H1 (cell line): ENCODE measurements at regions not wholly inside any gene's neighbourhood (a gene's known extent, or its start where the extent isn't known, plus 50 kb on each side); places are given as distances from the start of the nearest gene placed in this dataset.
A peak's percentile ranks its signal among the peaks of the same experiment; 100 is the strongest.

Source experiments
- CTCF ChIA-PET: fragments of 300-600 bp; sonication (Branson Sonifier 250); formaldehyde crosslinking; loops from one replicate; lab custom pipeline; 2021; ENCODE audit not compliant: partially characterized antibody; lab: Charles Lee
- POLR2A ChIA-PET: fragments of 300-600 bp; sonication (Branson Sonifier 250); formaldehyde crosslinking; loops from one replicate; lab custom pipeline; 2021; ENCODE audit warnings: inconsistent platforms; ENCODE audit not compliant: partially characterized antibody; lab: Charles Lee
- DNase-seq, 2 experiments: peaks; one replicate each; pipeline versions ENCODE4 v3.0.0 to v3.0.0-alpha.2; 2010 to 2022; ENCODE audit warnings: low spot score in 2 of 2, low read depth in 1 of 2, mixed read lengths in 1 of 2
- FAIRE-seq: peaks from 2 replicates; lab custom pipeline; 2011; peaks lifted over from hg19 to GRCh38; lab: Jason Lieb, UNC
- H2AFZ ChIP-seq: 2 replicates; pipeline ENCODE4 v1.8.1; 2012; ENCODE audit warnings: low read length, inconsistent platforms
- H2AK5ac ChIP-seq: 2 replicates; pipeline ENCODE4 v1.6.1; 2013; ENCODE audit warnings: low read depth, low read length
- H2BK120ac ChIP-seq: replicated peaks from 2 replicates; pipeline ENCODE3; 2013; ENCODE audit warnings: low read depth, low read length, inconsistent platforms
- H2BK12ac ChIP-seq: 2 replicates; pipeline ENCODE4 v1.6.1; 2013; ENCODE audit warnings: low read depth, low read length
- H2BK15ac ChIP-seq: 2 replicates; pipeline ENCODE4 v1.6.1; 2013; ENCODE audit warnings: low read length
- H2BK20ac ChIP-seq: 2 replicates; pipeline ENCODE4 v1.6.1; 2013; ENCODE audit warnings: low read length
- H2BK5ac ChIP-seq: 2 replicates; pipeline ENCODE4 v1.6.1; 2013; ENCODE audit warnings: low read depth, low read length
- H3K14ac ChIP-seq: 2 replicates; pipeline ENCODE4 v1.6.1; 2013; ENCODE audit warnings: inconsistent platforms; ENCODE audit not compliant: insufficient read length
- H3K18ac ChIP-seq: 2 replicates; pipeline ENCODE4 v1.6.1; 2013; ENCODE audit warnings: low read length; ENCODE audit errors: extremely low read depth
- H3K23ac ChIP-seq: 2 replicates; pipeline ENCODE4 v1.6.1; 2013; ENCODE audit warnings: inconsistent platforms; ENCODE audit not compliant: insufficient read length
- H3K23me2 ChIP-seq: 2 replicates; pipeline ENCODE4 v1.6.1; 2013; ENCODE audit warnings: low read depth, low read length
- H3K27ac ChIP-seq: 2 replicates; pipeline ENCODE4 v1.6.1; 2011; ENCODE audit warnings: low read depth, low read length, inconsistent platforms
- H3K27me3 ChIP-seq, 4 experiments: replicated peaks in 1 of 4; 1 replicate in 1 of 4; 2 replicates in 3 of 4; pipeline versions ENCODE4 v1.6.1 to v1.8.1; 2011 to 2013; ENCODE audit warnings: low read length in 3 of 4, mild to moderate bottlenecking in 3 of 4, inconsistent platforms in 2 of 4, mixed read lengths in 2 of 4, moderate library complexity in 1 of 4; ENCODE audit not compliant: control insufficient read depth in 3 of 4, insufficient read depth in 3 of 4; ENCODE audit errors: extremely low read depth in 1 of 4
- H3K36me3 ChIP-seq, 4 experiments: 2 replicates each; pipeline versions ENCODE4 v1.6.1 to v1.8.1; 2011 to 2013; ENCODE audit warnings: mild to moderate bottlenecking in 4 of 4, low read length in 3 of 4, moderate library complexity in 2 of 4, control low read depth in 1 of 4, inconsistent platforms in 1 of 4; ENCODE audit not compliant: insufficient read depth in 4 of 4, control insufficient read depth in 2 of 4
- H3K4ac ChIP-seq: replicated peaks from 2 replicates; pipeline ENCODE3; 2013; ENCODE audit warnings: low read length, low read depth, mixed read lengths, inconsistent platforms; ENCODE audit not compliant: insufficient read length
- H3K4me1 ChIP-seq, 4 experiments: replicated peaks in 1 of 4; 1 replicate in 1 of 4; 2 replicates in 3 of 4; pipeline versions ENCODE4 v1.6.1 to v1.8.1; 2011 to 2013; ENCODE audit warnings: low read length in 3 of 4, inconsistent platforms in 2 of 4, mixed read lengths in 1 of 4; ENCODE audit not compliant: insufficient read depth in 4 of 4, control insufficient read depth in 3 of 4
- H3K4me2 ChIP-seq, 2 experiments: 2 replicates each; pipeline versions ENCODE4 v1.6.1 to v1.8.1; 2011 to 2013; ENCODE audit warnings: low read depth in 2 of 2, low read length in 2 of 2, control low read depth in 1 of 2, inconsistent platforms in 1 of 2, mild to moderate bottlenecking in 1 of 2; ENCODE audit not compliant: insufficient read depth in 1 of 2
- H3K4me3 ChIP-seq, 4 experiments: fragments of 200-600, 300-600 bp in 1 of 4; sonication (generic), shearing (Covaris generic), sonication (Bioruptor Twin) in 1 of 4; 2 replicates each; pipeline versions ENCODE4 v1.5.1 to v1.8.1; 2011 to 2016; ENCODE audit warnings: low read length in 4 of 4, low read depth in 3 of 4, control low read depth in 2 of 4, inconsistent platforms in 2 of 4, mild to moderate bottlenecking in 2 of 4, mixed read lengths in 1 of 4, moderate library complexity in 1 of 4; ENCODE audit not compliant: insufficient read depth in 2 of 4; ENCODE audit errors: extremely low read depth in 1 of 4
- H3K56ac ChIP-seq: replicated peaks from 2 replicates; pipeline ENCODE3; 2013; ENCODE audit warnings: low read depth, mild to moderate bottlenecking, mixed read lengths, low read length, inconsistent platforms; ENCODE audit not compliant: insufficient read length
- H3K79me1 ChIP-seq: 2 replicates; pipeline ENCODE4 v1.6.1; 2013; ENCODE audit warnings: low read depth, low read length, control low read depth
- H3K79me2 ChIP-seq, 2 experiments: 2 replicates each; pipeline versions ENCODE4 v1.6.1 to v1.8.1; 2012 to 2013; ENCODE audit warnings: low read length in 2 of 2, mild to moderate bottlenecking in 2 of 2, inconsistent platforms in 1 of 2; ENCODE audit not compliant: insufficient read depth in 2 of 2, control insufficient read depth in 1 of 2
- H3K9ac ChIP-seq, 4 experiments: replicated peaks in 1 of 4; 1 replicate in 1 of 4; 2 replicates in 3 of 4; pipeline versions ENCODE4 v1.6.1 to v1.8.1; 2011 to 2013; ENCODE audit warnings: low read depth in 3 of 4, low read length in 3 of 4, control low read depth in 2 of 4, mild to moderate bottlenecking in 2 of 4, moderate library complexity in 2 of 4, inconsistent platforms in 1 of 4; ENCODE audit errors: extremely low read depth in 1 of 4
- H3K9me3 ChIP-seq, 2 experiments: 2 replicates each; pipeline versions ENCODE4 v1.6.1 to v1.8.1; 2012 to 2013; ENCODE audit warnings: mild to moderate bottlenecking in 2 of 2, moderate library complexity in 2 of 2, control low read depth in 1 of 2, inconsistent platforms in 1 of 2, low read depth in 1 of 2, low read length in 1 of 2, mixed read lengths in 1 of 2; ENCODE audit not compliant: insufficient read depth in 2 of 2
- H4K20me1 ChIP-seq, 2 experiments: replicated peaks in 1 of 2; 2 replicates each; pipeline versions ENCODE3 to v1.8.1; 2011 to 2013; ENCODE audit warnings: inconsistent platforms in 2 of 2, low read length in 2 of 2, mild to moderate bottlenecking in 1 of 2; ENCODE audit not compliant: insufficient read depth in 2 of 2, control insufficient read depth in 1 of 2
- H4K5ac ChIP-seq: 2 replicates; pipeline ENCODE4 v1.6.1; 2013; ENCODE audit warnings: low read length, low read depth, mixed read lengths, inconsistent platforms; ENCODE audit not compliant: insufficient read length
- H4K8ac ChIP-seq: 2 replicates; pipeline ENCODE4 v1.8.0; 2013; ENCODE audit warnings: mild to moderate bottlenecking, moderate library complexity, low read length, inconsistent platforms; ENCODE audit not compliant: insufficient read depth; ENCODE audit errors: extremely low read depth
- H4K91ac ChIP-seq: replicated peaks from 2 replicates; pipeline ENCODE3; 2013; ENCODE audit warnings: low read length, mixed read lengths, inconsistent platforms; ENCODE audit not compliant: insufficient read length
- HDAC2 ChIP-seq, 2 experiments: fragments of 300-600 bp in 1 of 2; sonication (generic) in 1 of 2; IDR thresholded peaks; 2 replicates each; pipeline ENCODE4 v1.6.1; 2011 to 2012; ENCODE audit warnings: low read depth in 2 of 2, low read length in 2 of 2, mild to moderate bottlenecking in 2 of 2, moderate library complexity in 2 of 2, borderline replicate concordance in 1 of 2, inconsistent platforms in 1 of 2
- RFX5 ChIP-seq: IDR thresholded peaks from 2 replicates; pipeline ENCODE4 v1.6.1; 2011; ENCODE audit warnings: low read depth, low read length, improper control_type of control experiment, borderline replicate concordance
- RNF2 ChIP-seq: fragments of 200-900, 300-1000 bp; sonication (generic); IDR thresholded peaks from 2 replicates; pipeline ENCODE4 v1.7.1; 2016; ENCODE audit warnings: borderline replicate concordance, low read depth, mild to moderate bottlenecking, antibody characterized with exemption, low read length; ENCODE audit not compliant: poor library complexity, severe bottlenecking; ENCODE audit errors: missing control alignments
- SP4 ChIP-seq: IDR thresholded peaks from 2 replicates; pipeline ENCODE4 v1.6.1; 2012; ENCODE audit warnings: low read length, inconsistent platforms
- WGBS, 2 experiments: shearing (Covaris generic) in 1 of 2; methylation state at CpG; one replicate each; pipeline versions ENCODE4 v1.1.6 to v1.1.7; 2013 to 2015; ENCODE audit warnings: low lambda C conversion rate in 2 of 2, mixed read lengths in 2 of 2, inconsistent platforms in 1 of 2, low coverage in 1 of 2, missing lambda C conversion rate in 1 of 2; ENCODE audit not compliant: insufficient replicate concordance in 2 of 2, insufficient coverage in 1 of 2, insufficient read length in 1 of 2; ENCODE audit errors: extremely low coverage in 1 of 2, missing lambda C conversion rate in 1 of 2; 5-methylcytosine and 5-hydroxymethylcytosine counted together

DNA sequence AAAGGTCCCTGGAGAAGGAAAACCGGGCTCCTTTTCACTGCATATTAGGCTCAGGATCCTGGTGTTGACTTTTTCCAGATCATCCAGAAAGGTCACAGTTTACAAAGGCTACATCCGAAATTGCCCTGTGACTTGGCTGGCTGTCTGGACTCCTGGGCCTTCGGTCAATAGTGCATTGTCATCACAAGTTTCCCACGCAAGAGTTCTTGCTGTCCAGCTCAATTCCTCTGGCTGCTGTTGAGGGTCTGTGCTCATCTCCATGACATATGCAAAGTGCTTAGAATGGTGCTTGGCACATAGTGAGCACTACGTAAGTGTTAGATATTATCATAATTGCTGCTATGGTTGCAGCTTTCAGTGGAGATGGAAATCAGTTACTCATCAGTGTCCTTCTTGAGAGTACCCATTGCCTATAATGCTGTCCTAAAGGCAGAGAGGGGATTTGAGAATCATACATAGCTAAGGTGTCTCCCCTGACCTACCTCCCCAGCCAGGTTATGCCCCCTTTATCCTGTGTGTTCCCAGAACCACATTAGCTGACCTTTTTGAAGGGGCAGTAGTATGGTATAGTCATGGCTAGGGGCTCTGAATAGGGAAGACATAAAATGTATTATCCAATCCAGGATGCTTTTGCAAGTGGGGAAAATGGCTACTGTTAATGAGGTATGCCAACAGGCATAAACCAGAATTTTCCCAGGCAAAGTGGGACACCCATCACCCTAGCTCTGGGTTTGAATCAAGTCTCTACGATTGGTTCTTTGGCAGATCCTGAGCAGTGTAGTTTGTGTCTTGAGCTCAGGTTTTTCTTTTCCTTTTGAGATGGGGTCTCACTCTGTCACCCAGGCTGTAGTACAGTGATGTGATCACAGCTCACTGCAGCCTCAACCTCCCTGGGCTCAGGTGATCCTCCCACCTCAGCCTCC lies 132.0 kb upstream of the CCND2 start:
- no peaks in the 10 kb centered on the region for H3K36me3 ChIP-seq
- H3K23ac ChIP-seq = no peak overlapping the region
- H4K91ac ChIP-seq = no peak overlapping the region
- H2BK15ac ChIP-seq = peak overlapping the region; percentile 13; the same call in 1 of the 2 replicates
- H3K79me1 ChIP-seq = no peaks in the 10 kb centered on the region
- H2BK20ac ChIP-seq = no peak overlapping the region
- no peak overlapping the region for H2BK5ac ChIP-seq
- H4K20me1 ChIP-seq = no peaks in the 10 kb centered on the region
- POLR2A ChIA-PET = interaction anchor here (1.1 to 3.3 kb wide), 4 partner anchors 10 to 139 kb away, joined by 3 to 16 read pairs (median 4); partner anchors contain the start of gene CCND2
- no peak overlapping the region for H4K8ac ChIP-seq
- peaks cover 3 to 12% (median 4%) of the 10 kb centered on the region in 4 experiments; a peak in 5 of 7 replicates for H3K4me1 ChIP-seq
- peaks cover 4 to 5% of the 10 kb centered on the region in 2 experiments; a peak in 2 of 4 replicates for H3K9me3 ChIP-seq
- H3K9ac ChIP-seq = no peak overlapping the region
- H3K27me3 ChIP-seq = no peaks in the 10 kb centered on the region; a peak in 1 of 7 replicates
- no peak overlapping the region for H2BK120ac ChIP-seq
- no peak overlapping the region for H3K56ac ChIP-seq
- no peak overlapping the region for H3K18ac ChIP-seq
- H3K23me2 ChIP-seq = no peaks in the 10 kb centered on the region
- H4K5ac ChIP-seq = no peak overlapping the region
- H3K4me3 ChIP-seq = no peak overlapping the region
- 89% methylated on average over 6 of the region's 6 CpGs; no CpG with 5 or more reads in 1 of the 2 experiments for WGBS, 2 experiments
- CTCF ChIA-PET = interaction anchor here (0.7 to 2.5 kb wide), 5 partner anchors 10 to 147 kb away, joined by 3 to 10 read pairs (median 7); no protein-coding TSS in a partner anchor
- FAIRE-seq (no peak), DNase-seq (no peak)
- H2AK5ac ChIP-seq = peak overlapping the region; percentile 29; the same call in 1 of the 2 replicates
- no peak overlapping the region; the same call in 1 of the 2 replicates for H2BK12ac ChIP-seq
- H3K79me2 ChIP-seq = no peaks in the 10 kb centered on the region
- no peak overlapping the region for H3K4ac ChIP-seq
- H3K4me2 ChIP-seq = no peak overlapping the region
- H2AFZ ChIP-seq = no peak overlapping the region
- no peak overlapping the region for H3K27ac ChIP-seq
- no peak overlapping the region for H3K14ac ChIP-seq
- TF ChIP-seq RFX5 (no peak), HDAC2 (IDR thresholded peaks at IDR 0.05; ENCODE audit: borderline replicate concordance in 1 of 2, low read depth in 2 of 2, low read length in 2 of 2) (no peak), RNF2 (no peak), SP4 (no peak)
